K562 (cell line): ENCODE measurements at regions not wholly inside any gene's neighbourhood (a gene's known extent, or its start where the extent isn't known, plus 50 kb on each side); places are given as distances from the start of the nearest gene placed in this dataset.

Source experiments
- ATAC-seq: fragments of 200-7000 bp; cut with Tn5 transposase; 3 replicates; pipeline ENCODE4 v1.9.1; 2020; ENCODE audit warnings: moderate library complexity
- BruUV-seq: library from RNA; stranded (reverse); fragments of 400-500 nt; replicated peaks from 2 replicates; lab custom pipeline; 2021; lab: Mats Ljungman, UMichigan
- CTCF ChIA-PET: fragments of 300-600 bp; formaldehyde crosslinking; extraction: SDS; loops from one replicate; lab custom pipeline; 2021; ENCODE audit warnings: low intra/inter-chr PET ratio; lab: Yijun Ruan, JAX
- POLR2A ChIA-PET: fragments of 300-600, 350-650 bp; sonication (Branson Sonifier 250); formaldehyde crosslinking; extraction: SDS; loops from one replicate; lab custom pipeline; 2021; ENCODE audit warnings: antibody characterized with exemption, inconsistent platforms; lab: Yijun Ruan, JAX
- DNase-seq, 4 experiments: peaks; one replicate each; pipeline versions ENCODE4 v3.0.0 to v3.0.0-alpha.2; 2011 to 2018; ENCODE audit warnings: low spot score in 3 of 4, mixed read lengths in 3 of 4; ENCODE audit errors: extremely low read depth in 1 of 4
- FAIRE-seq: peaks from 2 replicates; lab custom pipeline; 2011; peaks lifted over from hg19 to GRCh38; lab: Jason Lieb, UNC
- H2AFZ ChIP-seq: 2 replicates; pipeline ENCODE4 v1.6.0; 2011; ENCODE audit warnings: low read depth, low read length, control low read depth, inconsistent platforms
- H3K27ac ChIP-seq: fragments of 200-600 bp; 3 replicates; pipeline ENCODE4 v1.8.0; 2011; ENCODE audit warnings: low read depth, mild to moderate bottlenecking, control low read depth, inconsistent platforms, low read length, moderate library complexity, mixed read lengths; ENCODE audit errors: extremely low read depth
- H3K27me3 ChIP-seq, 2 experiments: fragments of 300-600 bp in 1 of 2; 2 replicates in 1 of 2; 3 replicates in 1 of 2; pipeline versions ENCODE4 v1.6.0 to v1.8.0; 2011; ENCODE audit warnings: inconsistent platforms in 2 of 2, low read length in 2 of 2, mild to moderate bottlenecking in 1 of 2, mixed read lengths in 1 of 2, moderate library complexity in 1 of 2; ENCODE audit not compliant: control insufficient read depth in 2 of 2, insufficient read depth in 2 of 2
- H3K36me3 ChIP-seq: fragments of 300-600 bp; 3 replicates; pipeline ENCODE4 v1.8.0; 2011; ENCODE audit warnings: mild to moderate bottlenecking, low read length, inconsistent platforms; ENCODE audit not compliant: control insufficient read depth, insufficient read depth
- H3K4me1 ChIP-seq, 2 experiments: fragments of 200-600 bp in 1 of 2; replicated peaks in 1 of 2; 2 replicates in 1 of 2; 3 replicates in 1 of 2; pipeline versions ENCODE4 v1.5.1 to v1.8.0; 2011; ENCODE audit warnings: inconsistent platforms in 2 of 2, low read length in 2 of 2, mild to moderate bottlenecking in 1 of 2, mixed read lengths in 1 of 2, moderate library complexity in 1 of 2; ENCODE audit not compliant: control insufficient read depth in 2 of 2, insufficient read depth in 2 of 2
- H3K4me2 ChIP-seq: 2 replicates; pipeline ENCODE4 v1.6.1; 2011; ENCODE audit warnings: low read length, control low read depth, inconsistent platforms, mixed read lengths; ENCODE audit not compliant: insufficient read depth
- H3K4me3 ChIP-seq: fragments of 200-600 bp; sonication (generic), shearing (Covaris generic); 2 replicates; pipeline ENCODE4 v1.5.1; 2016; ENCODE audit warnings: control low read depth, inconsistent platforms
- H3K79me2 ChIP-seq: fragments of 200-600 bp; 3 replicates; pipeline ENCODE4 v1.8.0; 2011; ENCODE audit warnings: low read length, inconsistent platforms; ENCODE audit not compliant: control insufficient read depth, insufficient read depth
- H3K9ac ChIP-seq, 2 experiments: 2 replicates each; pipeline versions ENCODE4 v1.6.0 to v1.6.1; 2011; ENCODE audit warnings: low read depth in 2 of 2, low read length in 2 of 2, control low read depth in 1 of 2, inconsistent platforms in 1 of 2, mild to moderate bottlenecking in 1 of 2, mixed read lengths in 1 of 2; ENCODE audit not compliant: insufficient read depth in 1 of 2
- H3K9me1 ChIP-seq: one replicate; pipeline ENCODE4 v1.6.0; 2011; ENCODE audit warnings: inconsistent platforms, mild to moderate bottlenecking, low read length, moderate library complexity; ENCODE audit not compliant: control insufficient read depth, insufficient read depth
- H3K9me3 ChIP-seq: replicated peaks from 2 replicates; pipeline ENCODE4 v1.5.1; 2011; ENCODE audit warnings: low read depth, low read length, inconsistent platforms; ENCODE audit not compliant: control insufficient read depth, insufficient read depth
- H4K20me1 ChIP-seq: replicated peaks from 2 replicates; pipeline ENCODE4 v1.6.1; 2011; ENCODE audit warnings: low read length, inconsistent platforms, mixed read lengths; ENCODE audit not compliant: control insufficient read depth, insufficient read depth
- ELF2 ChIP-seq: fragments of 250-450 bp; sonication (Bioruptor Pico); IDR thresholded peaks from 2 replicates; pipeline ENCODE4 v1.5.0; 2021; ENCODE audit warnings: mild to moderate bottlenecking
- FIP1L1 ChIP-seq: fragments of 200-400 bp; formaldehyde crosslinking; IDR thresholded peaks from 2 replicates; pipeline ENCODE4 v1.6.1; 2018; ENCODE audit warnings: mild to moderate bottlenecking, low read depth, low read length; ENCODE audit not compliant: poor library complexity, severe bottlenecking
- GABPB1 ChIP-seq: sonication (generic); formaldehyde crosslinking; IDR thresholded peaks from 2 replicates; pipeline ENCODE4 v1.8.0; 2022; ENCODE audit warnings: mild to moderate bottlenecking, missing genetic modification reagents
- GATAD2A ChIP-seq: fragments of 450-650 bp; IDR thresholded peaks from 2 replicates; pipeline ENCODE4 v1.6.1; 2017
- HMBOX1 ChIP-seq: sonication (generic); IDR thresholded peaks from 2 replicates; pipeline ENCODE4 v1.6.1; 2016
- HNRNPK ChIP-seq: fragments of 200-400 bp; formaldehyde crosslinking; IDR thresholded peaks from one replicate; pipeline ENCODE4 v1.6.1; 2018; ENCODE audit warnings: mild to moderate bottlenecking, low read depth, low read length; ENCODE audit not compliant: poor library complexity, severe bottlenecking
- HNRNPUL1 ChIP-seq: fragments of 200-400 bp; formaldehyde crosslinking; IDR thresholded peaks from 2 replicates; pipeline ENCODE4 v1.6.1; 2017; ENCODE audit warnings: low read length
- PATZ1 ChIP-seq: fragments of 250-450 bp; sonication (Bioruptor Pico); IDR thresholded peaks from 2 replicates; pipeline ENCODE4 v1.5.0; 2020; ENCODE audit warnings: mild to moderate bottlenecking, borderline replicate concordance
- PTTG1 ChIP-seq: fragments of 450-650 bp; IDR thresholded peaks from 2 replicates; pipeline ENCODE4 v1.6.1; 2016; ENCODE audit warnings: low read depth, mild to moderate bottlenecking, missing genetic modification characterization, missing compliant biosample characterization
- RBBP5 ChIP-seq: fragments of 200-600 bp; sonication (generic); IDR thresholded peaks from 2 replicates; pipeline ENCODE4 v1.6.1; 2012; ENCODE audit warnings: borderline replicate concordance, mild to moderate bottlenecking, low read length, control low read depth, inconsistent platforms; ENCODE audit not compliant: insufficient read depth, poor library complexity, severe bottlenecking
- ZBTB17 ChIP-seq: fragments of 450-650 bp; formaldehyde crosslinking; IDR thresholded peaks from 2 replicates; pipeline ENCODE4 v1.4.0; 2020; ENCODE audit warnings: mild to moderate bottlenecking
- WGBS: fragments of 100-300 bp; shearing (Covaris generic); methylation state at CpG from one replicate; pipeline ENCODE4 v1.1.6; 2016; ENCODE audit warnings: low coverage, mixed read lengths; ENCODE audit not compliant: insufficient coverage; ENCODE audit errors: missing lambda C conversion rate; 5-methylcytosine and 5-hydroxymethylcytosine counted together
- in situ Hi-C: fragments of 300-500 bp; cut with MboI; formaldehyde crosslinking; loops from 4 replicates; pipeline ENCODE4 v1.15.0; 2018; ENCODE audit warnings: inconsistent platforms, mixed read lengths
- intact Hi-C: fragments of 100-400 bp; cut with micrococcal nuclease; formaldehyde crosslinking; loops from 2 replicates; pipeline ENCODE4 v1.14.2; 2022

GRCh38 chr10:108709927-108710722 lies 1213.2 kb downstream of the XPNPEP1 start:
- no peak overlapping the region for H3K27ac ChIP-seq
- DNase-seq (no peak), FAIRE-seq (no peak), ATAC-seq (no peak)
- no peak overlapping the region for H3K4me2 ChIP-seq
- CTCF ChIA-PET: no interaction called here
- intact Hi-C loops: no loop called here
- H3K79me2 ChIP-seq: no peaks in the 10 kb centered on the region
- no peaks in the 10 kb centered on the region for H3K36me3 ChIP-seq
- H3K27me3 ChIP-seq: no peaks in the 10 kb centered on the region
- POLR2A ChIA-PET: no interaction called here
- no peak overlapping the region for H3K9ac ChIP-seq
- TF ChIP-seq PTTG1: no peak
- TF ChIP-seq GATAD2A: no peak
- TF ChIP-seq ELF2 (CRISPR knock-in tag): no peak
- no peak for TF ChIP-seq PATZ1 (CRISPR knock-in tag)
- TF ChIP-seq ZBTB17 (CRISPR knock-in tag): no peak
- no peak for TF ChIP-seq RBBP5
- no peak for TF ChIP-seq HMBOX1
- TF ChIP-seq FIP1L1: no peak
- no peak for TF ChIP-seq HNRNPUL1
- TF ChIP-seq GABPB1: no peak
- no peak for TF ChIP-seq HNRNPK
- no peaks in the 10 kb centered on the region for H3K9me3 ChIP-seq
- no peak overlapping the region for H2AFZ ChIP-seq
- H3K4me1 ChIP-seq: no peaks in the 10 kb centered on the region
- no TSS peak for BruUV-seq
- H3K4me3 ChIP-seq: no peak overlapping the region
- H3K9me1 ChIP-seq: no peaks in the 10 kb centered on the region
- H4K20me1 ChIP-seq: no peaks in the 10 kb centered on the region
- WGBS: 3% methylated on average over 5 of the region's 5 CpGs
- in situ Hi-C loops: no loop called here
